H1 (cell line): ENCODE measurements at regions not wholly inside any gene's neighbourhood (a gene's known extent, or its start where the extent isn't known, plus 50 kb on each side); places are given as distances from the start of the nearest gene placed in this dataset.

Source experiments
- CTCF ChIA-PET: fragments of 300-600 bp; sonication (Branson Sonifier 250); formaldehyde crosslinking; loops from one replicate; lab custom pipeline; 2021; ENCODE audit not compliant: partially characterized antibody; lab: Charles Lee
- POLR2A ChIA-PET: fragments of 300-600 bp; sonication (Branson Sonifier 250); formaldehyde crosslinking; loops from one replicate; lab custom pipeline; 2021; ENCODE audit warnings: inconsistent platforms; ENCODE audit not compliant: partially characterized antibody; lab: Charles Lee
- DNase-seq, 2 experiments: peaks; one replicate each; pipeline versions ENCODE4 v3.0.0 to v3.0.0-alpha.2; 2010 to 2022; ENCODE audit warnings: low spot score in 2 of 2, low read depth in 1 of 2, mixed read lengths in 1 of 2
- FAIRE-seq: peaks from 2 replicates; lab custom pipeline; 2011; peaks lifted over from hg19 to GRCh38; lab: Jason Lieb, UNC
- H2AFZ ChIP-seq: 2 replicates; pipeline ENCODE4 v1.8.1; 2012; ENCODE audit warnings: low read length, inconsistent platforms
- H2AK5ac ChIP-seq: 2 replicates; pipeline ENCODE4 v1.6.1; 2013; ENCODE audit warnings: low read depth, low read length
- H2BK120ac ChIP-seq: replicated peaks from 2 replicates; pipeline ENCODE3; 2013; ENCODE audit warnings: low read depth, low read length, inconsistent platforms
- H2BK12ac ChIP-seq: 2 replicates; pipeline ENCODE4 v1.6.1; 2013; ENCODE audit warnings: low read depth, low read length
- H2BK15ac ChIP-seq: 2 replicates; pipeline ENCODE4 v1.6.1; 2013; ENCODE audit warnings: low read length
- H2BK20ac ChIP-seq: 2 replicates; pipeline ENCODE4 v1.6.1; 2013; ENCODE audit warnings: low read length
- H2BK5ac ChIP-seq: 2 replicates; pipeline ENCODE4 v1.6.1; 2013; ENCODE audit warnings: low read depth, low read length
- H3K14ac ChIP-seq: 2 replicates; pipeline ENCODE4 v1.6.1; 2013; ENCODE audit warnings: inconsistent platforms; ENCODE audit not compliant: insufficient read length
- H3K18ac ChIP-seq: 2 replicates; pipeline ENCODE4 v1.6.1; 2013; ENCODE audit warnings: low read length; ENCODE audit errors: extremely low read depth
- H3K23ac ChIP-seq: 2 replicates; pipeline ENCODE4 v1.6.1; 2013; ENCODE audit warnings: inconsistent platforms; ENCODE audit not compliant: insufficient read length
- H3K23me2 ChIP-seq: 2 replicates; pipeline ENCODE4 v1.6.1; 2013; ENCODE audit warnings: low read depth, low read length
- H3K27ac ChIP-seq: 2 replicates; pipeline ENCODE4 v1.6.1; 2011; ENCODE audit warnings: low read depth, low read length, inconsistent platforms
- H3K27me3 ChIP-seq, 4 experiments: replicated peaks in 1 of 4; 1 replicate in 1 of 4; 2 replicates in 3 of 4; pipeline versions ENCODE4 v1.6.1 to v1.8.1; 2011 to 2013; ENCODE audit warnings: low read length in 3 of 4, mild to moderate bottlenecking in 3 of 4, inconsistent platforms in 2 of 4, mixed read lengths in 2 of 4, moderate library complexity in 1 of 4; ENCODE audit not compliant: control insufficient read depth in 3 of 4, insufficient read depth in 3 of 4; ENCODE audit errors: extremely low read depth in 1 of 4
- H3K36me3 ChIP-seq, 4 experiments: 2 replicates each; pipeline versions ENCODE4 v1.6.1 to v1.8.1; 2011 to 2013; ENCODE audit warnings: mild to moderate bottlenecking in 4 of 4, low read length in 3 of 4, moderate library complexity in 2 of 4, control low read depth in 1 of 4, inconsistent platforms in 1 of 4; ENCODE audit not compliant: insufficient read depth in 4 of 4, control insufficient read depth in 2 of 4
- H3K4ac ChIP-seq: replicated peaks from 2 replicates; pipeline ENCODE3; 2013; ENCODE audit warnings: low read length, low read depth, mixed read lengths, inconsistent platforms; ENCODE audit not compliant: insufficient read length
- H3K4me1 ChIP-seq, 4 experiments: replicated peaks in 1 of 4; 1 replicate in 1 of 4; 2 replicates in 3 of 4; pipeline versions ENCODE4 v1.6.1 to v1.8.1; 2011 to 2013; ENCODE audit warnings: low read length in 3 of 4, inconsistent platforms in 2 of 4, mixed read lengths in 1 of 4; ENCODE audit not compliant: insufficient read depth in 4 of 4, control insufficient read depth in 3 of 4
- H3K4me2 ChIP-seq, 2 experiments: 2 replicates each; pipeline versions ENCODE4 v1.6.1 to v1.8.1; 2011 to 2013; ENCODE audit warnings: low read depth in 2 of 2, low read length in 2 of 2, control low read depth in 1 of 2, inconsistent platforms in 1 of 2, mild to moderate bottlenecking in 1 of 2; ENCODE audit not compliant: insufficient read depth in 1 of 2
- H3K4me3 ChIP-seq, 4 experiments: fragments of 200-600, 300-600 bp in 1 of 4; sonication (generic), shearing (Covaris generic), sonication (Bioruptor Twin) in 1 of 4; 2 replicates each; pipeline versions ENCODE4 v1.5.1 to v1.8.1; 2011 to 2016; ENCODE audit warnings: low read length in 4 of 4, low read depth in 3 of 4, control low read depth in 2 of 4, inconsistent platforms in 2 of 4, mild to moderate bottlenecking in 2 of 4, mixed read lengths in 1 of 4, moderate library complexity in 1 of 4; ENCODE audit not compliant: insufficient read depth in 2 of 4; ENCODE audit errors: extremely low read depth in 1 of 4
- H3K56ac ChIP-seq: replicated peaks from 2 replicates; pipeline ENCODE3; 2013; ENCODE audit warnings: low read depth, mild to moderate bottlenecking, mixed read lengths, low read length, inconsistent platforms; ENCODE audit not compliant: insufficient read length
- H3K79me1 ChIP-seq: 2 replicates; pipeline ENCODE4 v1.6.1; 2013; ENCODE audit warnings: low read depth, low read length, control low read depth
- H3K79me2 ChIP-seq, 2 experiments: 2 replicates each; pipeline versions ENCODE4 v1.6.1 to v1.8.1; 2012 to 2013; ENCODE audit warnings: low read length in 2 of 2, mild to moderate bottlenecking in 2 of 2, inconsistent platforms in 1 of 2; ENCODE audit not compliant: insufficient read depth in 2 of 2, control insufficient read depth in 1 of 2
- H3K9ac ChIP-seq, 4 experiments: replicated peaks in 1 of 4; 1 replicate in 1 of 4; 2 replicates in 3 of 4; pipeline versions ENCODE4 v1.6.1 to v1.8.1; 2011 to 2013; ENCODE audit warnings: low read depth in 3 of 4, low read length in 3 of 4, control low read depth in 2 of 4, mild to moderate bottlenecking in 2 of 4, moderate library complexity in 2 of 4, inconsistent platforms in 1 of 4; ENCODE audit errors: extremely low read depth in 1 of 4
- H3K9me3 ChIP-seq, 2 experiments: 2 replicates each; pipeline versions ENCODE4 v1.6.1 to v1.8.1; 2012 to 2013; ENCODE audit warnings: mild to moderate bottlenecking in 2 of 2, moderate library complexity in 2 of 2, control low read depth in 1 of 2, inconsistent platforms in 1 of 2, low read depth in 1 of 2, low read length in 1 of 2, mixed read lengths in 1 of 2; ENCODE audit not compliant: insufficient read depth in 2 of 2
- H4K20me1 ChIP-seq, 2 experiments: replicated peaks in 1 of 2; 2 replicates each; pipeline versions ENCODE3 to v1.8.1; 2011 to 2013; ENCODE audit warnings: inconsistent platforms in 2 of 2, low read length in 2 of 2, mild to moderate bottlenecking in 1 of 2; ENCODE audit not compliant: insufficient read depth in 2 of 2, control insufficient read depth in 1 of 2
- H4K5ac ChIP-seq: 2 replicates; pipeline ENCODE4 v1.6.1; 2013; ENCODE audit warnings: low read length, low read depth, mixed read lengths, inconsistent platforms; ENCODE audit not compliant: insufficient read length
- H4K8ac ChIP-seq: 2 replicates; pipeline ENCODE4 v1.8.0; 2013; ENCODE audit warnings: mild to moderate bottlenecking, moderate library complexity, low read length, inconsistent platforms; ENCODE audit not compliant: insufficient read depth; ENCODE audit errors: extremely low read depth
- H4K91ac ChIP-seq: replicated peaks from 2 replicates; pipeline ENCODE3; 2013; ENCODE audit warnings: low read length, mixed read lengths, inconsistent platforms; ENCODE audit not compliant: insufficient read length
- BACH1 ChIP-seq: IDR thresholded peaks from 2 replicates; pipeline ENCODE4 v1.6.1; 2012; ENCODE audit warnings: low read length, improper control_type of control experiment
- SIX5 ChIP-seq: IDR thresholded peaks from 2 replicates; pipeline ENCODE4 v1.6.1; 2011; ENCODE audit warnings: mild to moderate bottlenecking, low read depth, low read length
- WGBS, 2 experiments: shearing (Covaris generic) in 1 of 2; methylation state at CpG; one replicate each; pipeline versions ENCODE4 v1.1.6 to v1.1.7; 2013 to 2015; ENCODE audit warnings: low lambda C conversion rate in 2 of 2, mixed read lengths in 2 of 2, inconsistent platforms in 1 of 2, low coverage in 1 of 2, missing lambda C conversion rate in 1 of 2; ENCODE audit not compliant: insufficient replicate concordance in 2 of 2, insufficient coverage in 1 of 2, insufficient read length in 1 of 2; ENCODE audit errors: extremely low coverage in 1 of 2, missing lambda C conversion rate in 1 of 2; 5-methylcytosine and 5-hydroxymethylcytosine counted together

DNA sequence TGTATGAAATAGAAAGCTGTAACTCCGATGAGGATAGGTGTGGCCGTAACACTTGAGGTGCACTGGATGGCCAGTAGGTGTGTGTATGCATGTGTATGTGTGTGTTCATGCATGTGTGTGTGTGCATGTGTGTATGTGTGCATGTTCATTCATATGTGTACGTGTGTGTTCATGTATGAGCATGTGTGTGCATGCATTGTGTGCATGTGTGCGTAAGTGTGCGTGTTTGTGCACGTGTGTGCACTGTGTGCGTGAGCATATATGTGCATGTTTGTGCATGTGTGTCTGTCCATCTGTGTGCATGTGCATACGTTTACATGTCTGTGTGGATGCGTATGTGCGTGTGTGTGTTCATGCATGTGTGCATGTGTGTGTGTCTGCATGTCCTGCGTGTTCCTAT, 145.5 kb downstream of the C16orf95 start:
- Histone ChIP-seq H3K27ac (no peak overlapping the region), H3K4me3 (no peak overlapping the region), H3K18ac (no peak overlapping the region), H2BK20ac (no peak overlapping the region), H3K56ac (no peak overlapping the region), H3K79me2 (no peaks in the 10 kb centered on the region), H3K23ac (no peak overlapping the region), H4K91ac (no peak overlapping the region), H3K9ac (no peak overlapping the region; a peak in 1 of 7 replicates), H3K14ac (no peak overlapping the region), H2BK5ac (0 out of 2 replicates have a peak overlapping the region, but pooled peaks have one; percentile 64), H3K4ac (no peak overlapping the region), H3K9me3 (peaks cover 0 to 3% of the 10 kb centered on the region in 2 experiments; a peak in 1 of 4 replicates), H4K8ac (no peak overlapping the region), H3K23me2 (peaks cover 7% of the 10 kb centered on the region), H3K36me3 (no peaks in the 10 kb centered on the region; a peak in 1 of 8 replicates), H3K4me2 (no peak overlapping the region), H2AFZ (no peak overlapping the region), H2BK15ac (0 out of 2 replicates have a peak overlapping the region, but pooled peaks have one; percentile 13), H4K20me1 (peaks cover 0 to 3% of the 10 kb centered on the region in 2 experiments), H3K79me1 (no peaks in the 10 kb centered on the region), H2BK120ac (no peak overlapping the region), H3K4me1 (no peaks in the 10 kb centered on the region), H2AK5ac (peak overlapping the region; percentile 85), H2BK12ac (peak overlapping the region; percentile 83; the same call in 1 of the 2 replicates), H4K5ac (no peak overlapping the region), H3K27me3 (no peaks in the 10 kb centered on the region)
- FAIRE-seq (no peak), DNase-seq (no peak)
- CTCF ChIA-PET = interaction anchor here (1.0 to 1.4 kb wide), 3 partner anchors 13 to 95 kb away, joined by 3 to 5 read pairs (median 4); no protein-coding TSS in a partner anchor
- WGBS, 2 experiments = 91% methylated on average over 11 of the region's 11 CpGs; no CpG with 5 or more reads in 1 of the 2 experiments
- POLR2A ChIA-PET = no interaction called here
- TF ChIP-seq SIX5 (no peak), BACH1 (no peak)
